Spinal cord (tissue), 9 donors: ENCODE measurements at regions not wholly inside any gene's neighbourhood (a gene's known extent, or its start where the extent isn't known, plus 50 kb on each side); places are given as distances from the start of the nearest gene placed in this dataset.

ENCODE experiments used
- DNase-seq, 6 donors: peaks; one replicate each; pipeline versions ENCODE4 v3.0.0 to v3.0.0-alpha.2; 2013 to 2015; ENCODE audit warnings: low spot score in 6 of 6, low read depth in 4 of 6
- H3K27ac ChIP-seq: one replicate; pipeline ENCODE4 v1.5.1; 2013; ENCODE audit warnings: low read depth, low read length, control low read depth
- H3K27me3 ChIP-seq: one replicate; pipeline ENCODE4 v1.6.1; 2013; ENCODE audit warnings: low read length; ENCODE audit not compliant: control insufficient read depth, insufficient read depth
- H3K36me3 ChIP-seq: one replicate; pipeline ENCODE4 v1.6.1; 2013; ENCODE audit warnings: low read length; ENCODE audit not compliant: control insufficient read depth, insufficient read depth
- H3K4me1 ChIP-seq: one replicate; pipeline ENCODE4 v1.6.1; 2013; ENCODE audit warnings: low read length; ENCODE audit not compliant: control insufficient read depth, insufficient read depth
- H3K4me3 ChIP-seq: one replicate; pipeline ENCODE4 v1.5.1; 2013; ENCODE audit warnings: low read depth, low read length, control low read depth
- H3K9me3 ChIP-seq: one replicate; pipeline ENCODE4 v1.6.1; 2013; ENCODE audit warnings: low read length; ENCODE audit not compliant: control insufficient read depth, insufficient read depth
- WGBS: methylation state at CpG from one replicate; pipeline ENCODE4 v1.1.5; 2013; ENCODE audit warnings: missing lambda C conversion rate; ENCODE audit not compliant: insufficient coverage; 5-methylcytosine and 5-hydroxymethylcytosine counted together
- donor health status: healthy.

- no peak overlapping the region for H3K4me3 ChIP-seq
- WGBS = 70% methylated on average over 1 of the region's 5 CpGs
- no peaks in the 10 kb centered on the region for H3K36me3 ChIP-seq
- DNase-seq = no peak
- no peak overlapping the region for H3K27ac ChIP-seq
- H3K4me1 ChIP-seq = no peaks in the 10 kb centered on the region
- no peaks in the 10 kb centered on the region for H3K27me3 ChIP-seq
- no peaks in the 10 kb centered on the region for H3K9me3 ChIP-seq
Measured at GRCh38 chr12:23099104-23099503, 474.1 kb downstream of the ETNK1 start.

- no peak for DNase-seq
- H3K4me3 ChIP-seq = no peak overlapping the region
- H3K36me3 ChIP-seq = no peaks in the 10 kb centered on the region
- no peaks in the 10 kb centered on the region for H3K4me1 ChIP-seq
- H3K27me3 ChIP-seq = no peaks in the 10 kb centered on the region
- H3K9me3 ChIP-seq = no peaks in the 10 kb centered on the region
- H3K27ac ChIP-seq = no peak overlapping the region
Measured at GRCh38 chr12:23099604-23100003, 474.6 kb downstream of the ETNK1 start.

GRCh38 chr12:23108957-23109356 is 484.0 kb downstream of the ETNK1 start:
- no peak for DNase-seq
- Histone ChIP-seq H3K9me3 (no peaks in the 10 kb centered on the region), H3K4me3 (no peak overlapping the region), H3K4me1 (no peaks in the 10 kb centered on the region), H3K27ac (no peak overlapping the region), H3K27me3 (no peaks in the 10 kb centered on the region), H3K36me3 (no peaks in the 10 kb centered on the region)
- WGBS = 90% methylated on average over 2 of the region's 4 CpGs

GRCh38 chr12:23113781-23114180 is 488.8 kb downstream of the ETNK1 start:
- Histone ChIP-seq H3K36me3 (no peaks in the 10 kb centered on the region), H3K4me3 (no peak overlapping the region), H3K9me3 (no peaks in the 10 kb centered on the region), H3K4me1 (no peaks in the 10 kb centered on the region), H3K27ac (no peak overlapping the region), H3K27me3 (no peaks in the 10 kb centered on the region)
- 92% methylated on average over 3 of the region's 4 CpGs for WGBS
- no peak for DNase-seq

GRCh38 chr12:23115984-23116383 is 491.0 kb downstream of the ETNK1 start:
- Histone ChIP-seq H3K36me3 (no peaks in the 10 kb centered on the region), H3K4me3 (no peak overlapping the region), H3K4me1 (no peaks in the 10 kb centered on the region), H3K27me3 (no peaks in the 10 kb centered on the region), H3K9me3 (no peaks in the 10 kb centered on the region), H3K27ac (no peak overlapping the region)
- no CpG with 5 or more reads among the region's 1 CpG for WGBS
- no peak for DNase-seq

- WGBS = no CpG with 5 or more reads among the region's 2 CpGs
- no peak for DNase-seq
Measured at GRCh38 chr12:23126794-23127193, 501.8 kb downstream of the ETNK1 start.

GRCh38 chr12:23127701-23128100 is 502.7 kb downstream of the ETNK1 start:
- no peaks in the 10 kb centered on the region for H3K27me3 ChIP-seq
- WGBS = no CpG with 5 or more reads among the region's 3 CpGs
- H3K4me1 ChIP-seq = no peaks in the 10 kb centered on the region
- no peaks in the 10 kb centered on the region for H3K9me3 ChIP-seq
- no peak overlapping the region for H3K4me3 ChIP-seq
- no peaks in the 10 kb centered on the region for H3K36me3 ChIP-seq
- no peak for DNase-seq
- no peak overlapping the region for H3K27ac ChIP-seq

More at GRCh38 chr12:23126794-23127193, 501.8 kb downstream of the ETNK1 start:
- no peaks in the 10 kb centered on the region for H3K36me3 ChIP-seq
- H3K9me3 ChIP-seq = no peaks in the 10 kb centered on the region
- no peak overlapping the region for H3K4me3 ChIP-seq
- no peaks in the 10 kb centered on the region for H3K4me1 ChIP-seq
- H3K27ac ChIP-seq = no peak overlapping the region
- H3K27me3 ChIP-seq = no peaks in the 10 kb centered on the region

GRCh38 chr12:23128462-23128861 is 503.5 kb downstream of the ETNK1 start:
- DNase-seq = no peak

GRCh38 chr12:23132357-23132756 is 507.4 kb downstream of the ETNK1 start:
- WGBS = 100% methylated on average over 1 of the region's 1 CpG
- no peak for DNase-seq

More at GRCh38 chr12:23128462-23128861, 503.5 kb downstream of the ETNK1 start:
- no peak overlapping the region for H3K4me3 ChIP-seq
- no peak overlapping the region for H3K27ac ChIP-seq
- WGBS = 17% methylated on average over 1 of the region's 2 CpGs
- H3K27me3 ChIP-seq = no peaks in the 10 kb centered on the region
- H3K4me1 ChIP-seq = no peaks in the 10 kb centered on the region
- no peaks in the 10 kb centered on the region for H3K36me3 ChIP-seq
- no peaks in the 10 kb centered on the region for H3K9me3 ChIP-seq

GRCh38 chr12:23133471-23133870 is 508.5 kb downstream of the ETNK1 start:
- no CpG with 5 or more reads among the region's 1 CpG for WGBS
- no peaks in the 10 kb centered on the region for H3K27me3 ChIP-seq

More at GRCh38 chr12:23132357-23132756, 507.4 kb downstream of the ETNK1 start:
- Histone ChIP-seq H3K27ac (no peak overlapping the region), H3K4me1 (no peaks in the 10 kb centered on the region), H3K9me3 (no peaks in the 10 kb centered on the region), H3K27me3 (no peaks in the 10 kb centered on the region), H3K36me3 (no peaks in the 10 kb centered on the region), H3K4me3 (no peak overlapping the region)

More at GRCh38 chr12:23133471-23133870, 508.5 kb downstream of the ETNK1 start:
- no peak overlapping the region for H3K27ac ChIP-seq
- no peaks in the 10 kb centered on the region for H3K9me3 ChIP-seq
- H3K4me1 ChIP-seq = no peaks in the 10 kb centered on the region
- no peak overlapping the region for H3K4me3 ChIP-seq
- DNase-seq = no peak
- H3K36me3 ChIP-seq = no peaks in the 10 kb centered on the region
